ENCODE measurements at regions not wholly inside any gene's neighbourhood (a gene's known extent, or its start where the extent isn't known, plus 50 kb on each side); places are given as distances from the start of the nearest gene placed in this dataset.

DNA sequence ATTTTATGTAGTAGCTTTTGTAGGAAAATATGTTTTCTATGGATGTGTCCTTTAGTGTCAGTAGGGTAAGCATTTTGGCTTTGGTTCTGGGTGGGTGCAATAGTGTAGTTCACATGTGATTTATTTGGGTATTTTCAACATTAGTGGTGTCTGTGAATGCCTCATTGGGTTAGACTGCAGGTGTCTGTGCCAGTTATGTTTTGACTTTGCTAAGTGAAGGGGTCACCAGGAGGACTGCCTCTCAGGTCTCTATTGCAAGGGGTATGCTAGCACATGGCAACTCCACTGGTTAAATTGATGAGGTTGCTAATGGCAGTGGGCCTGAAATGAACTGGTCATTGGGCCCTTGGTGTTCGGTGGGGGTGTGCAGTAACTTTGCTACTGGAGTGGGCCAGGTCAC is 467.1 kb downstream of the NAF1 start:
- TF ChIP-seq, protein P1, sequence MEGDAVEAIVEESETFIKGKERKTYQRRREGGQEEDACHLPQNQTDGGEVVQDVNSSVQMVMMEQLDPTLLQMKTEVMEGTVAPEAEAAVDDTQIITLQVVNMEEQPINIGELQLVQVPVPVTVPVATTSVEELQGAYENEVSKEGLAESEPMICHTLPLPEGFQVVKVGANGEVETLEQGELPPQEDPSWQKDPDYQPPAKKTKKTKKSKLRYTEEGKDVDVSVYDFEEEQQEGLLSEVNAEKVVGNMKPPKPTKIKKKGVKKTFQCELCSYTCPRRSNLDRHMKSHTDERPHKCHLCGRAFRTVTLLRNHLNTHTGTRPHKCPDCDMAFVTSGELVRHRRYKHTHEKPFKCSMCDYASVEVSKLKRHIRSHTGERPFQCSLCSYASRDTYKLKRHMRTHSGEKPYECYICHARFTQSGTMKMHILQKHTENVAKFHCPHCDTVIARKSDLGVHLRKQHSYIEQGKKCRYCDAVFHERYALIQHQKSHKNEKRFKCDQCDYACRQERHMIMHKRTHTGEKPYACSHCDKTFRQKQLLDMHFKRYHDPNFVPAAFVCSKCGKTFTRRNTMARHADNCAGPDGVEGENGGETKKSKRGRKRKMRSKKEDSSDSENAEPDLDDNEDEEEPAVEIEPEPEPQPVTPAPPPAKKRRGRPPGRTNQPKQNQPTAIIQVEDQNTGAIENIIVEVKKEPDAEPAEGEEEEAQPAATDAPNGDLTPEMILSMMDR (IDR thresholded peaks at IDR 0.05; ENCODE audit: control extremely low read depth in 1 of 3, insufficient read depth in 1 of 3, low read depth in 1 of 3, low read length in 3 of 3): no peak
- TF ChIP-seq BRCA1 (IDR thresholded peaks at IDR 0.05; ENCODE audit: low read depth, low read length): no peak
- TF ChIP-seq RAD21 (IDR thresholded peaks at IDR 0.05 in 1 of 2, conservative IDR thresholded peaks at IDR 0.05 in 1 of 2; ENCODE audit: low read depth in 2 of 2, low read length in 2 of 2): no peak
- no peak for TF ChIP-seq RNF2 (IDR thresholded peaks at IDR 0.05; ENCODE audit: borderline replicate concordance, low read depth, low read length, missing control alignments, poor library complexity, severe bottlenecking)
- no peak for TF ChIP-seq EP300 (IDR thresholded peaks at IDR 0.05; ENCODE audit: borderline replicate concordance in 1 of 2, low read depth in 2 of 2, low read length in 2 of 2)
- no peak for TF ChIP-seq POLR2A (IDR thresholded peaks at IDR 0.05; ENCODE audit: control extremely low read depth in 1 of 2, low read depth in 2 of 2, low read length in 2 of 2)
- no peak for TF ChIP-seq TAF1 (IDR thresholded peaks at IDR 0.05; ENCODE audit: low read depth, low read length)
- TF ChIP-seq ZNF274 (IDR thresholded peaks at IDR 0.05; ENCODE audit: borderline replicate concordance, extremely low read depth, low read length): no peak
- TF ChIP-seq SP2 (IDR thresholded peaks at IDR 0.05; ENCODE audit: low read length): no peak
- TF ChIP-seq CREB1 (IDR thresholded peaks at IDR 0.05): no peak

Measured in H1 (cell line).